ENCODE measurements at regions not wholly inside any gene's neighbourhood (a gene's known extent, or its start where the extent isn't known, plus 50 kb on each side); places are given as distances from the start of the nearest gene placed in this dataset.

- TF ChIP-seq, protein P1, sequence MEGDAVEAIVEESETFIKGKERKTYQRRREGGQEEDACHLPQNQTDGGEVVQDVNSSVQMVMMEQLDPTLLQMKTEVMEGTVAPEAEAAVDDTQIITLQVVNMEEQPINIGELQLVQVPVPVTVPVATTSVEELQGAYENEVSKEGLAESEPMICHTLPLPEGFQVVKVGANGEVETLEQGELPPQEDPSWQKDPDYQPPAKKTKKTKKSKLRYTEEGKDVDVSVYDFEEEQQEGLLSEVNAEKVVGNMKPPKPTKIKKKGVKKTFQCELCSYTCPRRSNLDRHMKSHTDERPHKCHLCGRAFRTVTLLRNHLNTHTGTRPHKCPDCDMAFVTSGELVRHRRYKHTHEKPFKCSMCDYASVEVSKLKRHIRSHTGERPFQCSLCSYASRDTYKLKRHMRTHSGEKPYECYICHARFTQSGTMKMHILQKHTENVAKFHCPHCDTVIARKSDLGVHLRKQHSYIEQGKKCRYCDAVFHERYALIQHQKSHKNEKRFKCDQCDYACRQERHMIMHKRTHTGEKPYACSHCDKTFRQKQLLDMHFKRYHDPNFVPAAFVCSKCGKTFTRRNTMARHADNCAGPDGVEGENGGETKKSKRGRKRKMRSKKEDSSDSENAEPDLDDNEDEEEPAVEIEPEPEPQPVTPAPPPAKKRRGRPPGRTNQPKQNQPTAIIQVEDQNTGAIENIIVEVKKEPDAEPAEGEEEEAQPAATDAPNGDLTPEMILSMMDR (IDR thresholded peaks at IDR 0.05) = no peak
- DNase-seq (no peak), ATAC-seq (no peak)
- Histone ChIP-seq H3K27me3 (ENCODE audit: low read depth) (no peaks in the 10 kb centered on the region), H3K9me3 (no peaks in the 10 kb centered on the region), H3K4me3 (no peak overlapping the region), H3K27ac (no peak overlapping the region), H3K4me1 (no peaks in the 10 kb centered on the region), H3K36me3 (no peaks in the 10 kb centered on the region)
- intact Hi-C loops (cut with DNase I) = no loop called here
Measured at GRCh38 chr11:70841264-70841663, 411.1 kb downstream of the SHANK2 start.

DNA sequence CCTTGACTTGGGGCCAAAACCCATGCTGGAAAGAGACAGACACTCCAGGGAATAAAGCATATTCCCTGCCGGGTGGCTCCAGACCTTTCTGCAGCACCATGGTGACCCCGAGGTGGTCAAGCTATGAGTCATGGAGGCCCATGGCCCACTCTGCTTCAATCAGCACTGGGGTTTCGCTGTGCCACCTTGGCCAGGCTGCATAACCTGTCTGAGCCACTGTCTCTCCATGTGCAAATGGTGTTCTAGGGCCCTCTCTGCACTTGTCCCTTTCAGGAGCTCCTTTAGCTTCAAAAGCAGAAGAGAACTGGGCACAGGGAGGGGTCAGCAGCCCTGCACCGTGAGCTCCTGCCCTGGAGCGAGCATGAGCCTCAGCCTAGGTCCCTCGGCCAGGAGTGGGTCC lies 410.1 kb downstream of the SHANK2 start:
- H3K27me3 ChIP-seq (ENCODE audit: low read depth) = no peaks in the 10 kb centered on the region
- no peaks in the 10 kb centered on the region for H3K4me1 ChIP-seq
- H3K9me3 ChIP-seq = no peaks in the 10 kb centered on the region
- DNase-seq (no peak), ATAC-seq (no peak)
- no peak overlapping the region for H3K27ac ChIP-seq
- H3K4me3 ChIP-seq = no peak overlapping the region
- no peaks in the 10 kb centered on the region for H3K36me3 ChIP-seq
- intact Hi-C loops (cut with DNase I) = no loop called here
- TF ChIP-seq, protein P1 (IDR thresholded peaks at IDR 0.05) = no peak

- Histone ChIP-seq H3K36me3 (no peaks in the 10 kb centered on the region), H3K4me1 (no peaks in the 10 kb centered on the region), H3K4me3 (no peak overlapping the region), H3K27me3 (ENCODE audit: low read depth) (no peaks in the 10 kb centered on the region), H3K27ac (no peak overlapping the region), H3K9me3 (no peaks in the 10 kb centered on the region)
- TF ChIP-seq, protein P1 (IDR thresholded peaks at IDR 0.05) = no peak
- no peak for ATAC-seq
- intact Hi-C loops (cut with DNase I) = no loop called here
- no peak for DNase-seq
Measured at GRCh38 chr11:70842701-70843100, 409.7 kb downstream of the SHANK2 start.

DNA sequence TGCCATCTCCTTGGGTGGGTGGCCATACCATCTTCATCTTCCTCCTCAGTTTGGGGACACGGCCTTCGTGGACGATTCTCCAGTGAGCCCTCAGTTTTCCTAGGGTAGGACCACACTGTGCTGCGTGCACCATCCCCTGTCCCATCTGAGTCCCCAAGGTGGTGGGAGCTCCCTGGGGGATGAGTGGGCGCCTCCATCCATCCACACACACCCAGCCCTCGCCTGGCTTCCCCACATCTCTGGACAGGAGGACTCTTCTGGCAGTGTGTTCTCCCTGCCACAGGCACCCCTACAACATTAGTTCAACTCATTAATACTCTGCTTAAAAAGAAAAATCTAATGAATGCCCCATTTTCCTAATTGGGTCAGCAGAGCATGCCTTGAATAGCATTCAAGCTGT lies 408.5 kb downstream of the SHANK2 start:
- H3K36me3 ChIP-seq = no peaks in the 10 kb centered on the region
- no peak overlapping the region for H3K27ac ChIP-seq
- DNase-seq (no peak), ATAC-seq (no peak)
- H3K9me3 ChIP-seq = no peaks in the 10 kb centered on the region
- no peak overlapping the region for H3K4me3 ChIP-seq
- H3K27me3 ChIP-seq (ENCODE audit: low read depth) = no peaks in the 10 kb centered on the region
- no peaks in the 10 kb centered on the region for H3K4me1 ChIP-seq
- TF ChIP-seq, protein P1 (IDR thresholded peaks at IDR 0.05) = no peak
- intact Hi-C loops (cut with DNase I) = no loop called here

GRCh38 chr11:70844387-70844786 lies 408.0 kb downstream of the SHANK2 start:
- Histone ChIP-seq H3K9me3 (no peaks in the 10 kb centered on the region), H3K27ac (no peak overlapping the region), H3K36me3 (no peaks in the 10 kb centered on the region), H3K4me1 (no peaks in the 10 kb centered on the region), H3K4me3 (no peak overlapping the region), H3K27me3 (ENCODE audit: low read depth) (no peaks in the 10 kb centered on the region)
- TF ChIP-seq, protein P1 (IDR thresholded peaks at IDR 0.05) = no peak
- intact Hi-C loops (cut with DNase I) = no loop called here
- DNase-seq (no peak), ATAC-seq (no peak)

DNA sequence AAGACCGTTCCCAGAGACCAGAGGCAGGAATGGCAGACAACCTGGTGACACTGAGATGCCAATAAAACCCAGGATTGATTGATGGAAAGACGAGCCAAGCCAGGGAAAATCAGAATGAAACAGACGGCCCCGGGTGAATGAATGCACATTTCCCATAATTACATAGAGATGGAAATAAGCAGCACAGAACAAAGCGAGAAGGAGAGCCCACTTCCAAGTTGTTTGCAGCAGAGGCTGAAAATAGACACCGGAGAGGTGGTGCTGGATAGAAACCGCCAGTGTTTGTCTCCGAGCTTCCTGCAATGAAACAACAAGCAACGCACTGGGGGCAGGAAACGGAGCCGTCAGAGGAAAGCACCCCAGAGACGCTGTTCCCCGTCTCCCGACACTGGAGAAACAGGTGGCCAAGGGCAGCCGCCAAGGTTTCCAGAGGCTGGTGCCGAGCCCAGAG lies 406.8 kb downstream of the SHANK2 start:
- intact Hi-C loops (cut with DNase I) = no loop called here
- Histone ChIP-seq H3K36me3 (no peaks in the 10 kb centered on the region), H3K4me1 (no peaks in the 10 kb centered on the region), H3K27me3 (ENCODE audit: low read depth) (no peaks in the 10 kb centered on the region), H3K9me3 (no peaks in the 10 kb centered on the region), H3K4me3 (no peak overlapping the region), H3K27ac (no peak overlapping the region)
- DNase-seq = no peak
- no peak for ATAC-seq
- TF ChIP-seq, protein P1 (IDR thresholded peaks at IDR 0.05) = no peak

Measured in lower lobe of right lung (tissue), 2 donors.